Dermis microvascular lymphatic vessel endothelial cell (primary cell): ENCODE measurements at regions not wholly inside any gene's neighbourhood (a gene's known extent, or its start where the extent isn't known, plus 50 kb on each side); places are given as distances from the start of the nearest gene placed in this dataset.

ENCODE experiments used
- DNase-seq, 2 donors: peaks; one replicate each; pipeline versions ENCODE4 v3.0.0 to v3.0.0-alpha.2; 2010; ENCODE audit warnings: low read depth in 2 of 2

DNA sequence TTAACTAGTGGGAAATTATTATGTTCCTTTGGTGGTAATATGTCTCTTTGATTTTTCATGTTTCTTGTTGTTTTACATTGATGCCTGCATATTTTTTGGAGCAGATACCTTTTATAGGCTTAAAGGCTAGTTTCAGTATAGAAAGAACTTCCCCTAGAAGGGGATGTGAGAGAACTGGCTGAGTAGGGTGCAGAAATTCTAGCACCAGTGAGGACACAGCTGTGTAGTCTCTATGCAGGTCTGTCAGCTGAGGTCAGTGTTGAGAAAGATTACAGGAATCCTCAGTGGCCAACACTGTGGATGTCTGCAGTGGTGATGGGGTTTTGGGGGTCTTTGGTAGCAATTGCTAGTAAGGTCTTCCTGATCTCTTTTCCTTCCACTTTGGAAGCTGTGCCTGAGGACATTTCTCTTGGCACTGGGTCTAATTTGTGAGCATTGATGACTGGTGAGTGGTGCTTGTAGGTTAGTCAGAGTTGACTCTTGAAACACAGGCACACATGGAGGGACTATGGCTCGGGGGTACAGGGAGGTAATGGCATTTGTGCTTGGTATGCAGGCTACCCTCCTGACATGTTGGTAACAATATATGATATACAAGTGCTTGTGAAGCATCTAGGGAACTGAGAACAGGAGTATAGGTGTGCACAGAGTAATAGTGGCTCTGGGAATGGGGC lies 221.4 kb downstream of the SPATA31D1 start:
- no peak for DNase-seq

DNA sequence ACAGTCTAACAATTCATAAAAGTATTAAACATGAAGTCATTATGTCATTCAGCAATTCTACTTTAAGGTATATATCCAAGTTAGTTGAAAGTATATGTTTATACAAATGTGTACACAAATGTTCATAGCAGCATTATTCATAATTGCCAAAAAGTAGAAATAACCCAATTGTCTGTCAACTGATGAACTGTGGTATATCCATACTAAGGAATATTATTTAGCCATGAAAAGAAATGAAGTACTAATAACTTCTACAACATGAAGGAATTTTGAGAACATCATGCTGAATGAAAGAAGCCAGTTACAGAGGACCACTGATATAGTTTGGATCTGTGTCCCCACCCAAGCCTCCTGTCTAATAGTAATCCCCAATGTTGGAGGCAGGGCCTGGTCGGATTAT lies 224.3 kb downstream of the SPATA31D1 start:
- no peak for DNase-seq

DNA sequence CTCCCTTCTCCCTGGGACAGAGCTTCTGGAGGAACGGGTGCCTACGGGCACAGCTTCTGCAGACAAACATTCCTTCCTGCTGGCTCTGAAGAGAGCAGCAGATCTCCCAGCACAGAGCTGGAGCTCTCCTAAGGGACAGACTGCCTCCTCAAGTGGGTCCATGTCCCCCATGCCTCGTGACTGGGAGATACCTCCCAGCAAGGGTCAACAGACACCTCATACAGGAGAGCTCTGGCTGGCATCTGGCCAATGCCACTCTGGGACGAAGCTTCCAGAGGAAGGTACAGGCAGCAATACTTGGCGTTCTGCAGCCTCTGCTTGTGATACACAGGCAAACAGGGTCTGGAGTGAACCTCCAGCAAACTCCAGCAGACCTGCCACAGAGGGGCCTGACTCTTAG lies 227.9 kb downstream of the SPATA31D1 start:
- no peak for DNase-seq

DNA sequence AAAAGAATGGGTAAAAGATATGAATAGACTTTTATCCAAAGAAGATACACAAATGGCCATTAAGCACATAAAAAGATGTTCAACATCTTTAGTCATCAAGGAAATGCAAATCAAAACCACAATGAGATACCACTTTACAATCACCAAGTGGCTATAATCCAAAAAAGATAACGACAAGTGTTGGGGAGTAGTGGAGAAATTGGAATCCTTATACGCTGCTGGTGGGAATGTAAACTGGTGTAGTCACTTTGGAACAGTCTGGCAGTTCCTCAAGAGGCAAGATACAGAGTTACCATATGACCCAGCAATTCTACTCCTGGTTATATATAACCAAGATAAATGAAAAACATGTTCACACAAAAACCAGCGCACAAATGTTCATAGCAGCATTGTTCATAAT lies 234.9 kb downstream of the SPATA31D1 start:
- no peak for DNase-seq

DNA sequence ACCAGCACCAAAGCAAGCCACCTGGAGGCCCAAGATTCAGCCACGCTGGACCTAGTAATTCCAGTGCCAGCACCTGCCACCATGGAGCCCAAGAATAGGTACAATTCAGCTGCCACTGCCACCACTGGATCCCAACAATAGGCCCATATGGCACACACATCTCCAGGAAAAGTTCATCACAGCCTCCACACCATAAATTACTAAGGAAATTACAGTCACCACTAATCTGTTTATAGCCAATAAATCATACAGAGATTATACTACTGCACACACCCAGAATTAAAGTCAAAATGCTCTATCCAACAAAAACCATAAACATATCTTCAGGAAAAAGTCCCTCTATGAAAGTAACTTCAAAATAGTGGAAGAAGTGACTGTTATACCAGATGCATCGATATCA lies 242.8 kb downstream of the SPATA31D1 start:
- DNase-seq = no peak

DNA sequence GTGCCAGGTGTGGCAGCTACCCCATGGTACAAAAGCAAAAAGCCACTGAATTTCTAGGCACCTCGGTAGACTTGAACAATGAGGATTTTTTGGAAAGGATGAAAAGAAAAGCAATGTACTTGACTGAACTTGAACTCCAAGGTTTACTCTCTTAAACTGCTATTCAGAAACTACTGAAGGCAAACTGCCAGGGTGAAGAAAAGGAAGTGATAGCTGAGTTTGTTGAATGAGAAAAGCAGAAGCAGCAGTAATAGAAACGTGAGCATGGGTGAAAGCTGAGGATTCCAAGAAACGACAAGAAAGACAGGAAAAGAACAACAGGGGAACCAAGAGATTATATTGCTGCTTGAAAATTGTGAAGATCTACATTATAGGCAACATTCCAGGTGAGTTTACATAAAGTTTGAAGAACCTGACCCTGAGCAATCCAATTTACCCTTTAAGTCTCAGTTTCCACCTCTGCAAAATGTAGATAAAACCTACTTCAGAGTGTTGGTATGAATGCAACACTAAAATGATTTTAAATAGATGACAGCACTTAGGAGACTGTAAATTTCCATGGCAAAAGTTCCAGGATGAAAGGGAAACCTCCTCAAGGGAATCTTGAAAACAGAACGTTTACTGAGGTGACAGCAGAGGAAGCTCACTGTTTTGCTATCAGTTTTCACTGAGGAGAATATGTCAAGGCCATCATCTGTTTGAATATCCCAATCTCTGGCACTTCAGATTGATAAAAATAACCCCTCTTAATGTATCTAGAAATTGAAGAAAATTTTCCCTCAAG lies 245.8 kb downstream of the SPATA31D1 start:
- DNase-seq = no peak

DNA sequence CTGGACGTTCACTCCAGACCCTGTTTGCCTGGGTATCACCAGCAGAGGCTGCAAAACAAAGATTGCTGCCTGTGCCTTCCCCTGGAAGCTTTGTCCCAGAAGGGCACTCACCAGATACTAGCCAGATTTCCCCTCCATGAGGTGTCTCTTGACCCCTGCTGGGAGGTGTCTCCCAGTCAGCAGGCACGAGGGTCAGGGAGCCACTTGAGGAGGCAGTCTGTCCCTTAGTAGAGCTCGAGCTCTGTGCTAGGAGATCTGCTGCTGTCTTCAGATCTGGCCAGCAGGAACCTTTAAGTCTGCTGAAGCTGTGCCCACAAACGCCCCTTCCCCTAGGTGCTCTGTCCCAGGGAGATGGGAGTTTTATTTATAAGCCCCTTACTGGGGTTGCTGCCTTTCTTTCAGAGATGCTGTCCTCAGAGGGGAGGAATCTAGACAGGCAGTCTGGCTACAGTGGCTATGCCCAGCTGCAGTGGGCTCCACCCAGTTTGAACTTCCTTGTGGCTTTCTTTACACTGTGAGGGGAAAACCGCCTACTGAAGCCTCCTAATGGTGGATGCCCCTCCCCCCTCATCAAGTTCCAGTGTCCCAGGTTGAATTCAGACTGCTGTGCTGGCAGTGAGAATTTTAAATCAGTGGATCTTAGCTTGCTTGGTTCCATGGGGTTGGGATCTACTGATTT lies 253.9 kb downstream of the SPATA31D1 start:
- no peak for DNase-seq

DNA sequence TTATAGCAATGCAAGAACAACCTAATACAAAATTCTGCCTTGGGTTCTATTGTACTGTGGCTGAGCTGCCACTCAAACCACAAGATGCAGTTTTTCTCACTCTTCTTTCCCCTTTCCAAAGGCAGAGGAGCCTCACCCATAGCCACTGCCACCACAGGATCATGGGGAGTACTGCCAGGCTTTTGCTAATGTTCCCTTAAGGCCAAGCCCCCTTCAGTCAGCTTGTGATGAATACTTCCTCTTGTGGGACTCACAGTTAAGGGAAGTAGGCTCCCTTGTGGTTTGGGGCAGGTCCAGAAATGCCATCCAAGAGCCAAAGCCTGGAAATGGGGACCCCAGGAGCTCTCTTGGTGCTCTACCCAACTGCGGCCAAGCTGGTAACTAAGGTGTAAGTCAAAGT lies 258.7 kb downstream of the SPATA31D1 start:
- no peak for DNase-seq

DNA sequence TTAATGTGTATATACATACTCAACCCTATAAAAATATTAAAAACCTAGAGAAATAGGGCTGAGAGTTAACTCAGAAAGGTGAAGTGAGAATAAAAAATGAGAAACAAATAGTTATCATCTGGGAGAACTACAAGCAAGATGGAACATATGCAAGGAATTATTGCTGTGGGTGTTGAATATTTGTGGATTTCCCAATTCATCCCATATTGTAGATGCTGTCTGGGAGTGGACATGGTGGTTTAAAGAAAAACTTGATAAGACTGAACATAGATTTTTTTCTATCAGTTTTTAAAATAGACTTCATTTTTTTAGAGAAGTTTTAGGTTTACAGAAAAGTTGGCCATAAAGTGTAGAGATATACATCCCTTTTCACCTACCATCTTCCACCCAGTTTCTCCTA lies 263.5 kb downstream of the SPATA31D1 start:
- DNase-seq = no peak

DNA sequence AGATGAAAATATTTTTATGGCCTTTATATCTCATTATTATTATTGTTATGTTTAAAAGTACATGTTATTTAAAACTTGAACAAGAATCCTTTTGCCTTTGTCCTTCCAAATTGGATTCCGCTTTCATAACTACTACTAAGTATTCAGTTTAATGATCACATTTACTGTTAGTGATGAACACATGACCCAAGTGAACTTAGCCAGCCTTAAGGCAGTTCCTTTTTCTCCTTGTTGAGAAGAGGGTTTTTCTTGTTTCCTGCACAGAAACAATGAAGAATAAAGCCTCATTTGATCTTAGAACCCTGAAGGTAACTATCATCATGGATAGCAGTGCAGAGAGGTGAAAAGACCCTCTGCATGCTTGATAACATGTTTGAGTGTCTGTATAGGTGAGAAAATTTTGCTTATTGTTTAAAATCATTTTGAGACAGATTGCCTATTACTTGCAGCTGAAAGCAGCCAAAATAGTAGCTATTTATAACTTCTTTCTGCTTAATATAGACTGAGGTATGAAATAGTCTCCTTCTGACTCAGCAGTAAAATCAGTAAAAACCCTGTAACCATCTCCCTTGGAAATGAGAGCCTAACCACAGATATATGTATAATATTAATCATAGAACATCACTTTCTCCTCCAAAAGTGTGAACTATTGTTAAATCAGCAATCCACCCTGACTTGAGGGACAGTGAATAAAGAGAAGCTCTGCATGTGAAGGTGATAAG lies 266.2 kb downstream of the SPATA31D1 start:
- no peak for DNase-seq

DNA sequence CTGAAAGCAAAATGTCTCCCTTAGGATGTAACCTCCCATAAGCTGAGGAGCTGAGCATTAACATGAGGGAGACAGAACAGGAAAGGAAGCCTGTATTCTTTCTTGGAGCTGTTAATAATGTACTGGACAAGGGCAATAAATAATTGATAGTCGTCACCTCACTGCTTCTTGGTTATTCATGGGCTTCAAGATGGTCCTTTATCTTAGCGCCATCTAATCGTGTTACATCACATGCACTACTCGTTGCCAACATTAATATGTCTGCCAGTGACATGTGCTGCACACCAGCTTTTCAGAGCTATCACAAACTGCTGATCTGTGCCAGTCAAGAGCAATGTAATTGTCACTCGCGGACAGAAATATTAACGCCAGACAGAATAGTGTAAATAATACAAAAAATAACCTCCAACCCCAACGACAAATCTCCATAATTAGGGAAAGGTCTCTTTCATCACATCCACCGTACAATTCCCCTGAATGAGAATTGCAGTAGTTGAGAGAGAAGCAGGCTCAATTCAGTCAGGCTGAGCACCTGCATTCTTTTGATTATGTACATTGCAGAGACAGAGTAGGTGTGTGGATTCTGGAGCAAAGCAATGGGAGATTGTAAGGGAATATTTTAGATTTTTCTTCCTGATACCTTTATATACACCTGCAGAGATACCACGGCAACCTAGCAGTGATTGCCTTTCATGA lies 267.1 kb downstream of the SPATA31D1 start:
- no peak for DNase-seq

DNA sequence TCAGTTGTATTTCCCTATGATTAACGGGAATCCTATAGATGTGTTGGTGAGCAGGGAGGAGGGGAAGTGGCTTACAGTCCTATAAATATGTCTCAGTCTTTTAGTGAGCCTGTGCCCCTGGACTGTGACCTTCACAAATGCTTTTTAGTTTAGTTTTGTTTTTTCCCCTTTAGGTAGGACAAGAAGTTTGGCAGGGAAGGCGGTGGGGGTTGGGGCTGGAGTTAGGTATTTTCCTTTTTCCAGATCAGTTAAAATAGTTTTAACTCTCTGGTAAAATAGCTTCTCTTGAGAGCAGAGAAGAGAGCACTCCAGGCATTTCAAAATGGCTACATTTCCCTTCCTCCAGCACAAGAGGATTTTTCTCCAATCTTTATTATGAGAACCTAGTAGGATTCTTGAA lies 272.1 kb downstream of the SPATA31D1 start:
- no peak for DNase-seq

DNA sequence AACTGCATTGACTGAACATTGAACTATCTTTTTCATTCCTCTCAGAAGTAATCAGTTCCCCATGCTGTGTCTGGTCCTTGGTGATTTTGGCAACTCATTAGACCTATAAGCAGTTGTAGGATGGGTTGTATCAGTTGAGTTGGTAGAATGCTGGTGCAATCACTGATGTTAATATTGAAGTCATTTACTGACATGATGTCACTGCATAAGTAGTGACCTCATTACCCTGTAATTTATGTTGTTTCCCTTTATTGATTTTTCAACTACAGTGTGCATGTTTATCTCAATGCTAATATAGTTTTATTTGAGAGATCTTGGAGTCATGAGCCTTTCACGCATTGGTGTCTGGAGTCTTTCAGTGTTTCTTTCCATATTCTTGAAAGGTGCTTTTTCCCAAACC lies 275.0 kb downstream of the SPATA31D1 start:
- DNase-seq = no peak

DNA sequence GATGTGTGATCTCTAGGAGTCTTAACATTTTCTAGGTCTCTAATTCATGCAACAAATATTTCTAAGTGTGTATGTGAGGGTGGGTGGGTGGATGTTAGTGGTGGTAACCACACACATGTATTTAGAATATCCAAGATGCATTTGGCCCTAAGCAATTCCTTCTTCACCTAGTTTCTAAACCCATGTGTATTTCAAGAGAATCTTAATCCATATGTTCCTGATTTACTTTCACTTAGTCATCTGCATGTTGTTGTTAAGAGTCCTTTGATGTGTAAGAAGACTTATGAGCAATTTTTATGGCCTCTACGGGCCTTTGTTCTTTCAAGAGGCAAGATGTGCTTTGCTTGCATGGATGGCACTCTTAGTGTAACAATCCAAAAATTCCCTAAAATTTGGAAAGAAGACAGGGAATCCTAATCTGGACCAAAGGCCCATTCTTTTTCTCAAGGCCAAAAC lies 282.6 kb downstream of the SPATA31D1 start:
- no peak for DNase-seq

DNA sequence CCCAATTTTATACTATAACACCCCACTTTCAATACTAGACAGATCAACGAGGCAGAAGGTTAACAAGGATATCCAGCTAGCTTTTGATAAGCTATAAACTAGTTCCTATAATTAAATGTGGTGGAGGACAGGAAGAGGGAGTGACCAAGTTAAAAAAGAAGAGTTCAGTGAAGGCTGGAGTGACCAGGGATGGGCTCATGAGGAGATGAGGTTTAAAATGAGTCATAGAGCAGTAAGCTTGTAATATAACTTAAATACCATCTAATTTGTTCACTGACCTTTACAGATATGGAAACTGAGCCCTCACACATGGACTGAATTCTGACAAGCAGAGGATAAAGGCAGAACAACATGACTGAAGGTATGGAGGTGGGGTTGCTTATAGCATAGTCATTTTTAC lies 284.5 kb downstream of the SPATA31D1 start:
- no peak for DNase-seq

DNA sequence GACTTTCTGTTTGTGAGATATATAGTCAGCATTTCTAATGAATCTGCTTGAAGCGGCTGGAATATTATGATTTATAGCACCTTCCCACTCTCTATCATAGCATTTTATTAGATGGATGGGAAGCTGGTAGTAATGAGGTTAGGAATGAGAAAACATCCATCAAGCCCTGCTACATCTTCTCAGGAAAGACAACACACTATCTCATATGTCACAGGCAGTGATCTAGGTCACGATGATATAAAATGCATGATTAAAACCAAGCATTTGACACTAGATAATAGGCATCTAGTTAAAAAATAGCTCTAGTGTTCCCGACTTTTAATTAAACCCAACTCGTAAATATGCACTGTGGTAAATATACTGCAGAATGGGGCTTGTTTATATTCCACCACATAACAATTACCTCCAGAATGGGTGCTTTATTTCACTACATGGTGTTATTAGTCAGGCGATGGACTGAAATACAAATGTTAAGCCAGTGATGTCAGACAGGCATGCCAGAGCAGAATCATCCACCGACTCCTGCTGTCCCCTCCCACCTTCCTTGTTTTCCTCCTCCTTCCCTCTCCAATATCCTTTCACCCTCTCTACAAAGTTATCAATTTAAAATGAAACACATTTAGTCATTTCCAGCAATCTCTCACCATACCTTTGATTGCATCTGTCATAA lies 286.8 kb downstream of the SPATA31D1 start:
- no peak for DNase-seq

DNA sequence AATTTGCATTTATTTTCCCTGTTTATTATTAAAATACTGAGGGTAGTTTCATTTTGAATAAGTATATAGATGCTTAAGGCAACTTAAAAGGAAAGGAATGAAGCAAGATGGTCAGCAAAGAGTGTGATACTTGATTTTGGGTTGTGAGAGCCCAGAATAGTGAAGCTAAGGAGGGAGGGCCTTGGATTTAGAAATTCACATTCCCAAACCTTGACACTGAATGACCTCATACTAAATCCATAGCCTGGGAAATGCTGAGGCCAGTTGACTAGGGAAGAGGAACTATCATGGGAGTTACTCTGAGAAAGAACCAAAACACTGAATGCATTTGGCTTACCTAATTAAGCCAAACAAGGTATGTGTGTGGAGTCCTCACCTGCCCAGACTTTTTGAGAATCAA lies 292.5 kb downstream of the SPATA31D1 start:
- DNase-seq = no peak

DNA sequence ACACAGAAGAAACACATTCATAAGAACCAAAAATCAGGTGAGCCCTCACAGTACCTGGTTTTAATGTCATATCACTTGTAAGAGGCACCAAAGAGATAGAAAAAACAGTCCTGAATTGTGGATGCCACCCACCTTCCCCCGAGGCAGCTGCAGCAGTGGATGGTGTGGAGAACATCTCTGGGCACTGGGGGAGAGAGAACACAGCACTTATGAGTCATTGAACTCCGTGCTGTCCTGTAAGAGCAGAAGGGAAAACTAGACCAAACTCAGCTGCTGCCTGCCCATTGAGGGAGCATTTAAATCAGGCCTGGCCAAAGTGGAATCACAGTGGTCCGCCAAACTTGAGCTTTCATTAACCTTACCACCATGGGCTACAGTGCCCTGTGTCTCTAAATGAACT lies 296.2 kb downstream of the SPATA31D1 start:
- DNase-seq = no peak

DNA sequence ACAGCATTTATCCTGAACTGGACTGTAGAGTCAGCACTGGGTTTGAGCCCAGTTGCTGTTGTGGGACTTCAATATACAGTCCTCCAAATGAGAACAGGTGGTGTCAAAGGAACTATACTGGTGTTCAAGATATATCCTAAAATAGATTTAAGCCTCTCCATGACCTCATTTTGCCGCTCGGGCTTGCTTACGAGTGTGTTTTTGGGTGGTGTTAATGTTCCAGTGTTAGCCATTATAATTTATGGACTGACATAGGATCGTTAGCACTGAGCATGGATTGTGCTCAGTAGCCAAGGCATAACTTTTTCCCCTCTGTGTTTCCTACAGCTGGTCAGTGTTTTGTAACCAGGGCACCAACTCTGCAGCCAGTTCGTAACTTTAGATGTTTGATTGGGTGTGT lies 306.6 kb downstream of the SPATA31D1 start:
- no peak for DNase-seq

DNA sequence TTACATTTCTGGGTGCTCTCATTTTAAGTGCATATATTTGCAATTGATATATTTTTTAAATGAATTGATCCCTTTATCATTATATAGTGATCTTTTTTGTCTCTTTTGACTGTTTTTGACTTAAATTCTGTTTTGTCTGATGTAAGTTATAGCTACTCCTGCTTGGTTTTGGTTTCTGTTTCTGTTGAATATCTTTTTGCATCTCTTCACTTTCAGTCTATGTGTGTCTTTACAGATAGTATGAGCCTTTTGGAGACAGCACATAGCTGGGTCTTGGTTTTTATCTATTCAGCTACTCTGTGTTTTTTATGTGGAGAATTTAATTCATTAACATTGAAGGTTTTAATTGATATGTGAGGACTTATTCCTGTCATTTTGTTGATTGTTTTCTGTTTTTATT lies 311.3 kb downstream of the SPATA31D1 start:
- no peak for DNase-seq
